Muscle layer of colon (tissue), 2 donors: ENCODE measurements at regions not wholly inside any gene's neighbourhood (a gene's known extent, or its start where the extent isn't known, plus 50 kb on each side); places are given as distances from the start of the nearest gene placed in this dataset.

ENCODE experiments used
- H3K27ac ChIP-seq: one replicate; pipeline ENCODE4 v1.7.0; 2013; ENCODE audit warnings: low read depth, mild to moderate bottlenecking, low read length, moderate library complexity
- H3K27me3 ChIP-seq, 2 donors: one replicate each; pipeline ENCODE4 v1.7.0; 2013; ENCODE audit warnings: low read length in 2 of 2, mild to moderate bottlenecking in 2 of 2; ENCODE audit not compliant: insufficient read depth in 2 of 2, control insufficient read depth in 1 of 2
- H3K36me3 ChIP-seq: one replicate; pipeline ENCODE4 v1.7.0; 2013; ENCODE audit warnings: mild to moderate bottlenecking, low read length; ENCODE audit not compliant: insufficient read depth
- H3K4me1 ChIP-seq: one replicate; pipeline ENCODE4 v1.7.0; 2013; ENCODE audit warnings: mild to moderate bottlenecking, low read length; ENCODE audit not compliant: insufficient read depth
- H3K4me3 ChIP-seq, 2 donors: one replicate each; pipeline ENCODE4 v1.7.0; 2013; ENCODE audit warnings: low read length in 2 of 2, low read depth in 1 of 2, mild to moderate bottlenecking in 1 of 2, moderate library complexity in 1 of 2
- H3K9ac ChIP-seq: one replicate; pipeline ENCODE4 v1.7.0; 2013; ENCODE audit warnings: low read length
- H3K9me3 ChIP-seq: one replicate; pipeline ENCODE4 v1.7.0; 2013; ENCODE audit warnings: mild to moderate bottlenecking, low read length
- donor health status: abdominal sarcoma.
- donor health status: Adenocarcinoma of cecum.

DNA sequence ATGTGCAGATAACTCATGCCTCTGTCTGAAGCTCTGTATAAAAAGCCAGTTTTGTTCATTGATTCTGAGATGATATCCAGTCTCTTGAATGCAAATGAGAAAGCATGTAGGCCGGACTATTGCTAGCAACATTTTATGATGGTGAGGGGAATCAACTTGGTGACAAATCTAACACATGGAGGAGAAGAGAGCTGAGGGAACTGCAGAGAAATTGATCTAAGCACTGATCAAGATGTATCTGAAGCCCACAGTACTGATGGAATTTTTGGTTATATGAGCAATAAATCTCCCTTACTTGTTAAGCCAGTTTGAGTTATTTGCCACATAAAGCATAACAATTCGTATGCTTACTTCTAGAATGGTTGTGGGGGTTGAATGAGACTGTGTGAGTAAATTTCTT lies 295.6 kb upstream of the DDHD1 start:
- no peaks in the 10 kb centered on the region for H3K4me1 ChIP-seq
- no peak overlapping the region for H3K9ac ChIP-seq
- no peaks in the 10 kb centered on the region for H3K9me3 ChIP-seq
- no peak overlapping the region for H3K4me3 ChIP-seq
- H3K36me3 ChIP-seq, result no peaks in the 10 kb centered on the region
- no peak overlapping the region for H3K27ac ChIP-seq
- no peaks in the 10 kb centered on the region for H3K27me3 ChIP-seq

DNA sequence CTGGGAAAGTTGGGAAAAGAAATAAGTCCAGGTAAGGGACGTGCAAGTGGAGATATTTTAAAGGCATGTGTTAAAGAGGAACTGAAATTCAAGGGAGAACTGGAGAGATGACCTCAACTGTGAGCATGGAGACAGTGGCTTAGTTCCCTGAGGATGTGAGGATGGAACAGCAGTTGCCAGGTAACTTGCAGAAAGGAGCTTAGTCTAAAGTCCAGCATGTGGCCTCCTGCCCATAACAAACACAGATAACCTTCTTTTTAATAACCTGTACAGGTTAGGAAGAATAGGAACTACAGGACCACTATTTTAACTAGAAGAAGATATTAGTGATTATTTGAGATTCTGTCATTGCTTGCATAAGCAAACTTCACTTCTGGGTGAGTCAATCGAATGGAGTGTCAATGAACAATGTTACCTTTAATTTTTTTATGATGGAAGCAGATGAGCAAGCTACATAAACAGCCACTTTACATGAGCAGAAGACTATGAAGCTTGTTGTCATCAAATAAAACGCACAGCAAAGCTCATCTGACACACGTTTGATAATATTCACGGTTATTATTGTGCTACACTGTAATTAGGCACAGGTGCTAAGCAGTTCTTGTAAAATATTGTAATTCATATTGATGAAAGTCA lies 291.7 kb upstream of the DDHD1 start:
- H3K4me1 ChIP-seq, result no peaks in the 10 kb centered on the region
- H3K4me3 ChIP-seq, result no peak overlapping the region
- no peak overlapping the region for H3K27ac ChIP-seq
- H3K36me3 ChIP-seq, result no peaks in the 10 kb centered on the region
- no peaks in the 10 kb centered on the region for H3K27me3 ChIP-seq
- H3K9me3 ChIP-seq, result no peaks in the 10 kb centered on the region
- H3K9ac ChIP-seq, result no peak overlapping the region

DNA sequence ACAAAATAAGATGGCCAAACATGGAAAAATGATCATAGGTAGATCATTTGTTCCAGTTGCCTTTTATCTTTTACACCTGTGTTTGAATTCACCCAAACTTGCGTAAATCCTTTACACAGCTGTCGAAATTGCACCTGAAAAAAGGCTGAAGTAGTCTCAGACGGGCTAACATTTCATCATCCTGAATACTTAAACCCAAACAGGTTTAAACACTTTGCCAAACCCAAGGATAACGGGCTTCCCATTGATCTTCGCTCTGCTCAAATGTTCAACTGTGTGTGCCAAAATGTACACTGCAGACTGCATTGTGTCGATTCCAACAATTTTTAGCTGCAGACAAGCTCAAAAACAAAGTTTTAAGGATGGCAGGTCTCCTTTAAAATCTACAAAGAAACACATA lies 288.7 kb upstream of the DDHD1 start:
- Histone ChIP-seq H3K27ac (no peak overlapping the region), H3K4me1 (no peaks in the 10 kb centered on the region), H3K36me3 (no peaks in the 10 kb centered on the region), H3K9ac (no peak overlapping the region), H3K4me3 (no peak overlapping the region), H3K9me3 (no peaks in the 10 kb centered on the region), H3K27me3 (no peaks in the 10 kb centered on the region)

DNA sequence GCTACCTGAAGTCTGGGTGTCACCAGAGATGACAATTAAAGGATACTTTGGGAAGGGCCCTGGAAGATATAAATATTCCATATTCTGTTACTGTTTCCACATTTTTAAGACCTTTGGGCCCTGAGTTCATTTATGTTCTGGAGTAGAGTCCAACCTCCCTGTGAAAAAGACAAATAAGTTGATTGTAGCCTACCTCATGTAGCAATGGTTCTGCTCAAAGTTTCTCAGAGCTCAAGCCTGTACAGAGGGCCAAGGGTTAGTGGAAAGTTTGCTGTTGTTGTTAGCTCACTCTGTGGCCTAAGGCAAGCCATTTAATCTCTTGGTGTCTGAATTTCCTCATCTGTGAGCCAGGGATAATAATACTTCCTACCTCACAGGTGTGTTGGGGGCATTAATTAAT lies 284.7 kb upstream of the DDHD1 start:
- no peaks in the 10 kb centered on the region for H3K36me3 ChIP-seq
- no peaks in the 10 kb centered on the region for H3K4me1 ChIP-seq
- no peak overlapping the region for H3K9ac ChIP-seq
- H3K9me3 ChIP-seq, result no peaks in the 10 kb centered on the region
- H3K4me3 ChIP-seq, result no peak overlapping the region
- H3K27me3 ChIP-seq, result no peaks in the 10 kb centered on the region
- H3K27ac ChIP-seq, result no peak overlapping the region

DNA sequence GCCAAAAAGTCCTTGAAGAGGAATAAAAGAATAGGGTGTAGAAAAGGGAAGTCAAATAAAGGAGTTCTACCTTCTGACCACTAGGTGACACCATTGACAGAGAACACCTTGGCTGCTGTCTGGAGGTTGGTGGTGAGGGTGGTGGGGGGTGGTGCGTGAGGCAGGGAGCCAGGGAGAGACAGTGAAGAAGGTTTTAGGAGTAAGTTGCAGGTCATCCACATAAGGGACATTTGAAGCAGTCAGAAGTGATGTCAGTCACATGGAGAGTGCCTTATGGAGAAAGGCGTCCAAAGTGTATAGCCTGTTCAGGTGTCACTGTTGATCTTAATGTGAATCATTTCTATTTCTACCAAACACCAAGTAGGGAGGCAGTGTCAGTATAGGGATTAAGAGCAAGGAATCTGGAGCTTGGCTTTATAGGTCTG lies 279.3 kb upstream of the DDHD1 start:
- no peaks in the 10 kb centered on the region for H3K27me3 ChIP-seq
- no peaks in the 10 kb centered on the region for H3K9me3 ChIP-seq
- H3K4me1 ChIP-seq, result no peaks in the 10 kb centered on the region
- H3K9ac ChIP-seq, result no peak overlapping the region
- no peak overlapping the region for H3K27ac ChIP-seq
- no peak overlapping the region for H3K4me3 ChIP-seq
- no peaks in the 10 kb centered on the region for H3K36me3 ChIP-seq

DNA sequence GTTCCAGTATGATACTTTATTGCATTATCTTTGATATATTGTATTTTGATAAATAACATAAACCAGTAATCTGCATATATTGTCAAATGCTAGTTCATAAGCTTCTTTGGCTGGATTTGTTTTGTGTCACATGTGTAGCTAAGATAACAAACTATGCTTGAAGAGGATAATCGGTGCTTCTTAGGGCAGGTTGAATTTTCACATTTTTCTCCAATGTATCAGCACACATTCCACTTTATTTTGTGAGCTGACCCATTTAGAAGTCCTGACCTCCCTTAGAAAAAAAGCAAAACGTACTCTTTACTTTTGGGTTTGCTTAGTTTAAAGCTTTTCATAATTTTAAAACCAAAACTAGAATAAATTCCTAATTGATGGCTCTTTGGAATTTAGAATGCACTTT lies 277.7 kb upstream of the DDHD1 start:
- H3K27ac ChIP-seq, result no peak overlapping the region
- no peak overlapping the region for H3K9ac ChIP-seq
- H3K9me3 ChIP-seq, result no peaks in the 10 kb centered on the region
- no peaks in the 10 kb centered on the region for H3K36me3 ChIP-seq
- H3K27me3 ChIP-seq, result no peaks in the 10 kb centered on the region
- no peaks in the 10 kb centered on the region for H3K4me1 ChIP-seq
- no peak overlapping the region for H3K4me3 ChIP-seq

DNA sequence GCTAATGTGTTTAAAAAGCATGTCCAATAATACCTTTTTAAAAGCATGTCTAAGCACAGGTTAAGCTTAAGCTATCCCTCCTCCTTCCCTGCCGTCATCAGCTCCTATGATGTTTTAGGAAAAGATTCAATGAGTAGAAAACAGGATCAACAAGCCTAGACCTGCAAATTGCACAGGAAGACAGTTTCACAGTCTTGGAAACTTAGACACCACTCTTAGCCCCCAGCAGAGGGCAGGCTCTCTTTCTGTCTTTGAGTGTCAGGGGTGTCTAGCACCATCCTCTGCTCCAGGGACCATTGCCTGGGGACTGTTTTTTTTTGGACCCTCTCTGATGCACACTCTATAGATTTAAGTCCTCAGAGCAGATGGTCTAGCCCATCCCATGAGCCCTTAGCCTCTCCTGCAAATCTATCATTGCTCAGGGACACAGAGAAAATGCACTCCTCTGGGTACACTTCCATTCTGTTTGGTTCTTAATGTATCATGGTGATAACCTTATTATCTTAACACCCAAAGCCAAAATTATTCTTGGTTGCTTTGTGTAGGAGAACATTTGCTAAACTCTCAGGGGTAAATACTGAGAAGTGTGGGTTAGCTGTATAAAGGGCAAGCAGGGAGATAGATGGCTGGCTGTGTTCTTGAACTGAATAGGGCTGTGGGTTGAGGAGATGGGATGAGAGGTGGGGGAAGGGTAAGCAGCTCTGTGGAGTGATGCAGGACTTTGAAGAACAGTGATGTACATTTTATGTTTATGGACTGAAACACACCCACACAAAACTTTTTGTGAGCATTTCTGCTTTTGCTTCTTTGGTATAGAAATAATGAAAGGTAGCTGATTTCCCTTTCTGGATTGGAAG lies 259.9 kb upstream of the DDHD1 start:
- peaks cover 11% of the 10 kb centered on the region for H3K4me1 ChIP-seq
- H3K36me3 ChIP-seq, result no peaks in the 10 kb centered on the region
- no peak overlapping the region for H3K4me3 ChIP-seq

DNA sequence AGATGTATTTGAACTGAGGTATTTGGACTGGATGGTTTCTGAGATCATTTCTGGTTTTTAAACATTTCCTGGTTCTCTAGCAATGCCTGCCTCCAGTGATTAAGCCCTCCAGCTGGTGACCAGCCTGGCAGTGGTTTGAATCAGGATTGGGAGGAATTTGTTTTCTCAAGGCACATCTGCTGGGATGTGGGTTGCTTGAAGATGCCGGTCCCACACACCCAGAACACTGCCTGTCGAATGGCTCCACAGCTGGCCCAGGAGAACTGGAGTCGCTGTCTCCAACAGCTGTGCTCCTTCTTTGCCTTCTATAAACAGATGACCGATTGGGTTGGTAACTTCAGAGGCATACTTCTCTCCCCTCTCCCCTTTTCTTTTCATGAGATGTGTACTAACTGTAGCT lies 258.0 kb upstream of the DDHD1 start:
- no peak overlapping the region for H3K27ac ChIP-seq
- peaks cover 11% of the 10 kb centered on the region for H3K4me1 ChIP-seq
- no peaks in the 10 kb centered on the region for H3K36me3 ChIP-seq
- no peaks in the 10 kb centered on the region for H3K9me3 ChIP-seq
- H3K4me3 ChIP-seq, result no peak overlapping the region
- H3K27me3 ChIP-seq, result no peaks in the 10 kb centered on the region
- no peak overlapping the region for H3K9ac ChIP-seq

More for the DNA sequence above, 259.9 kb upstream of the DDHD1 start:
- Histone ChIP-seq H3K9me3 (no peaks in the 10 kb centered on the region), H3K27me3 (no peaks in the 10 kb centered on the region), H3K9ac (no peak overlapping the region), H3K27ac (no peak overlapping the region)

DNA sequence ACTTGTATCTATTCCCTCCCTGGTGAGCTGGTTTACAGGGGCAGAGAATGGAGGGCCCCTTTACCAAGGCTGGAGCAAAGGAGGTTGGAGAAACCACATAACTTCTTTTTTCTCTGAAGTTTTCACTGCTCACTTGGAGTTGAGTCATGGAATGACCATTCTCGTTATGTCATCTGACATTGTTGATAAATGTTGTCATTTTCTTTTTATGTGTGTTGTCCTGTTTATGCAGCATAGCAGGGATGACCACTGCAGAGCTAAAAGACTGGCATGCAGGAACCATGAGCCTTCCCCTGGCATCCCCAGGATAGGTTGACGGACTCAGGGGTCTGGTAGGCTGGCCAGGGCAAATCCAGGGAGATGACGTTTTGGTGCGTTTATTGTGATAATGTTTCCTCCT lies 256.8 kb upstream of the DDHD1 start:
- Histone ChIP-seq H3K27me3 (no peaks in the 10 kb centered on the region), H3K27ac (no peak overlapping the region), H3K9ac (no peak overlapping the region), H3K36me3 (no peaks in the 10 kb centered on the region), H3K4me1 (peaks cover 11% of the 10 kb centered on the region), H3K9me3 (no peaks in the 10 kb centered on the region), H3K4me3 (no peak overlapping the region)

DNA sequence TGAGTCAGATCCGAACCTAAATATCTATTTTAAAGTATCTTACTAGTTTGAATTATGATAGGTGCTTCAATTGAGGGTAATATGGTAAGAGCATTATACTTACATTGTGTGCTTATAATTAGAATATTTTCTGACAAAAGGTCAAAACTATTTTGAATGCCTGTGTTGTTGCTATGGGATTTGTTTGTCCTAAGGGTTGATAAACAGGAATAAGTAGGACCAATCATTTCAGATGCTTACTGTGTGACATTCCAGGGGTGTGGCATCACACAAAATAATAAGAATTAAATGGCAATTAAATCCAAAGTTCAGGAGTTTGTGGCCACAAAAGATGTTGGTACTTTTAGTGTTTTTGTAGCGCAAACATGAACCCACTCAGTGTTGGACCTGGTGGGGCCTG lies 256.2 kb upstream of the DDHD1 start:
- Histone ChIP-seq H3K4me3 (no peak overlapping the region), H3K9ac (no peak overlapping the region), H3K9me3 (no peaks in the 10 kb centered on the region), H3K27ac (no peak overlapping the region), H3K27me3 (no peaks in the 10 kb centered on the region), H3K4me1 (peaks cover 11% of the 10 kb centered on the region), H3K36me3 (no peaks in the 10 kb centered on the region)

DNA sequence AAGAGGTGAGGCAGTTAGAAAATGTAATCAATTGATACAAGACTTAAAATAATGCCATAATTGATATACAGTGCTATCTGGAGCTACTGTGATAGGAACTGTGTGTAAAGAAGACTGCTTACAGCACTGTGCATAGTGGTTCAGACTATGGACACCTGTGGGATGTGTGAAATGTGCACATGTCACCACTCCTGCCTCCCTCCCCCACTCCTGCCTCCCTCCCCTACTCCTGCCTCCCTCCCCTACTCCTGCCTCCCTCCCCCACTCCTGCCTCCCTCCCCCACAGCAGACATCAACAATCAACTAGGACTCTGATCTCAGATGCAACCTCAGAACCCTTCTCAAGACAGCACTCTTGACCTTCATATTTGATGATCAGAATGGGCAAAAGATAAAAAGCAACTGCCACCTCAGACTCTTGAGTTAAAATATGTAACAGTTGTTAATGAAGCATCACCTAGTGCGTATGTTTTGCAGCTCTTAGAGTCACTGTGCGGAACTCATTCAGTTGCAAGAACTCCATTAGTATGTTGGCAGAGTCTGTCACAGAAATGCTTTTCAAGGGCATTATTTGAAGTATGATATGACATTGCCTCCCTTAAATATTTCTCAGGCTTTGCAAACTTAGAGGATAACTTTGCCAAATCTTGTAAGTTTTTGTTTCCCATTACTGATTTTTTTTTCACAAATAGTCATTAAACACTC lies 255.2 kb upstream of the DDHD1 start:
- Histone ChIP-seq H3K36me3 (no peaks in the 10 kb centered on the region), H3K9me3 (no peaks in the 10 kb centered on the region), H3K4me1 (peaks cover 11% of the 10 kb centered on the region), H3K27me3 (no peaks in the 10 kb centered on the region), H3K9ac (no peak overlapping the region), H3K4me3 (no peak overlapping the region), H3K27ac (no peak overlapping the region)
